H9 (cell line): ENCODE measurements at regions not wholly inside any gene's neighbourhood (a gene's known extent, or its start where the extent isn't known, plus 50 kb on each side); places are given as distances from the start of the nearest gene placed in this dataset.
A peak's percentile ranks its signal among the peaks of the same experiment; 100 is the strongest.

Experiments
- DNase-seq: peaks from one replicate; pipeline ENCODE4 v3.0.0-alpha.2; 2017
- H2AFZ ChIP-seq: one replicate; pipeline ENCODE4 v1.6.1; 2013; ENCODE audit warnings: mild to moderate bottlenecking, low read length, control low read depth, moderate library complexity
- H2AK5ac ChIP-seq: 2 replicates; pipeline ENCODE4 v1.6.1; 2013; ENCODE audit warnings: low read length, control low read depth, mixed read lengths; ENCODE audit not compliant: insufficient read length
- H2BK120ac ChIP-seq: one replicate; pipeline ENCODE4 v1.6.1; 2013; ENCODE audit warnings: low read depth, mild to moderate bottlenecking, low read length, control low read depth, inconsistent platforms; ENCODE audit not compliant: poor library complexity, severe bottlenecking
- H2BK12ac ChIP-seq: 2 replicates; pipeline ENCODE4 v1.6.1; 2013; ENCODE audit warnings: low read length, control low read depth, mixed read lengths, low read depth; ENCODE audit not compliant: insufficient read length
- H2BK15ac ChIP-seq: 2 replicates; pipeline ENCODE4 v1.6.1; 2013; ENCODE audit warnings: low read depth, low read length, control low read depth
- H2BK20ac ChIP-seq: one replicate; pipeline ENCODE4 v1.6.1; 2013; ENCODE audit warnings: low read depth, mild to moderate bottlenecking, low read length, control low read depth, inconsistent platforms; ENCODE audit not compliant: poor library complexity, severe bottlenecking
- H2BK5ac ChIP-seq: 2 replicates; pipeline ENCODE4 v1.6.1; 2013; ENCODE audit warnings: low read length, control low read depth, mixed read lengths; ENCODE audit not compliant: insufficient read length
- H3K14ac ChIP-seq: 2 replicates; pipeline ENCODE4 v1.6.1; 2013; ENCODE audit warnings: low read length, control low read depth; ENCODE audit not compliant: insufficient read depth
- H3K18ac ChIP-seq: 2 replicates; pipeline ENCODE4 v1.6.1; 2013; ENCODE audit warnings: low read depth, mild to moderate bottlenecking, mixed read lengths, low read length, control low read depth; ENCODE audit not compliant: insufficient read length
- H3K23ac ChIP-seq: 2 replicates; pipeline ENCODE4 v1.6.1; 2013; ENCODE audit warnings: low read length, control low read depth, mixed read lengths, low read depth; ENCODE audit not compliant: insufficient read length
- H3K23me2 ChIP-seq: 2 replicates; pipeline ENCODE4 v1.6.1; 2013; ENCODE audit warnings: low read depth, mild to moderate bottlenecking, mixed read lengths, low read length, control low read depth; ENCODE audit not compliant: insufficient read length, poor library complexity, severe bottlenecking
- H3K27ac ChIP-seq: 2 replicates; pipeline ENCODE4 v1.5.1; 2013; ENCODE audit warnings: low read length, control low read depth, mixed read lengths, low read depth; ENCODE audit not compliant: insufficient read length
- H3K27me3 ChIP-seq: 2 replicates; pipeline ENCODE4 v1.6.1; 2013; ENCODE audit warnings: low read length, control low read depth, inconsistent platforms; ENCODE audit not compliant: insufficient read depth
- H3K4ac ChIP-seq: 2 replicates; pipeline ENCODE4 v1.6.1; 2013; ENCODE audit warnings: low read depth, mild to moderate bottlenecking, control low read depth, inconsistent platforms, low read length, moderate library complexity
- H3K4me1 ChIP-seq: 2 replicates; pipeline ENCODE4 v1.6.1; 2013; ENCODE audit warnings: low read length, control low read depth, inconsistent platforms; ENCODE audit not compliant: insufficient read depth
- H3K4me2 ChIP-seq: 2 replicates; pipeline ENCODE4 v1.6.1; 2013; ENCODE audit warnings: low read length, control low read depth, mixed read lengths; ENCODE audit not compliant: insufficient read length, insufficient read depth
- H3K56ac ChIP-seq: 2 replicates; pipeline ENCODE4 v1.6.1; 2013; ENCODE audit warnings: low read depth, mild to moderate bottlenecking, mixed read lengths, low read length, control low read depth; ENCODE audit not compliant: insufficient read length
- H3K79me1 ChIP-seq: 2 replicates; pipeline ENCODE4 v1.6.1; 2013; ENCODE audit warnings: low read depth, mild to moderate bottlenecking, moderate library complexity, low read length, control low read depth, inconsistent platforms; ENCODE audit not compliant: insufficient read depth, poor library complexity, severe bottlenecking
- H3K79me2 ChIP-seq: 2 replicates; pipeline ENCODE4 v1.6.1; 2013; ENCODE audit warnings: low read length, control low read depth, inconsistent platforms; ENCODE audit not compliant: insufficient read depth
- H3K9ac ChIP-seq: 2 replicates; pipeline ENCODE4 v1.6.1; 2013; ENCODE audit warnings: low read length, control low read depth, mixed read lengths; ENCODE audit not compliant: insufficient read length; ENCODE audit errors: extremely low read depth
- H3K9me3 ChIP-seq: one replicate; pipeline ENCODE4 v1.6.1; 2013; ENCODE audit warnings: low read depth, low read length, inconsistent platforms; ENCODE audit not compliant: control insufficient read depth
- H3T11ph ChIP-seq: one replicate; pipeline ENCODE4 v1.6.1; 2013; ENCODE audit warnings: mild to moderate bottlenecking, low read length, control low read depth, inconsistent platforms
- H4K20me1 ChIP-seq: one replicate; pipeline ENCODE4 v1.6.1; 2013; ENCODE audit not compliant: control insufficient read depth, insufficient read length, insufficient read depth
- H4K5ac ChIP-seq: 2 replicates; pipeline ENCODE4 v1.6.1; 2013; ENCODE audit warnings: low read depth, mild to moderate bottlenecking, mixed read lengths, low read length, control low read depth; ENCODE audit not compliant: insufficient read length
- H4K8ac ChIP-seq: replicated peaks from 2 replicates; pipeline ENCODE4 v1.6.1; 2013; ENCODE audit warnings: low read length, control low read depth, mixed read lengths, low read depth; ENCODE audit not compliant: insufficient read length
- H4K91ac ChIP-seq: 2 replicates; pipeline ENCODE4 v1.6.1; 2013; ENCODE audit warnings: low read depth, mild to moderate bottlenecking, moderate library complexity, mixed read lengths, low read length, control low read depth; ENCODE audit not compliant: insufficient read length
- H3K27ac Mint-ChIP-seq, 3 experiments: 2 replicates in 2 of 3; 3 replicates in 1 of 3; pipeline ENCODE4 v1.8.0; 2020 to 2021; ENCODE audit warnings: mixed read lengths in 3 of 3, mild to moderate bottlenecking in 1 of 3, moderate library complexity in 1 of 3
- H3K27me3 Mint-ChIP-seq: 2 replicates; pipeline ENCODE4 v1.8.0; 2021; ENCODE audit warnings: low read depth, mild to moderate bottlenecking, moderate library complexity, mixed read lengths
- H3K36me3 Mint-ChIP-seq, 3 experiments: 2 replicates in 2 of 3; 3 replicates in 1 of 3; pipeline ENCODE4 v1.8.0; 2020 to 2021; ENCODE audit warnings: low read depth in 3 of 3, mixed read lengths in 3 of 3; ENCODE audit not compliant: insufficient read depth in 1 of 3
- H3K4me1 Mint-ChIP-seq, 2 experiments: 2 replicates each; pipeline ENCODE4 v1.8.0; 2020; ENCODE audit warnings: mixed read lengths in 2 of 2
- H3K4me3 Mint-ChIP-seq, 2 experiments: 2 replicates in 1 of 2; 3 replicates in 1 of 2; pipeline ENCODE4 v1.8.0; 2020 to 2021; ENCODE audit warnings: mild to moderate bottlenecking in 2 of 2, mixed read lengths in 2 of 2, moderate library complexity in 1 of 2
- H3K9me3 Mint-ChIP-seq, 2 experiments: 2 replicates in 1 of 2; 3 replicates in 1 of 2; pipeline ENCODE4 v1.8.0; 2020; ENCODE audit warnings: mild to moderate bottlenecking in 2 of 2, mixed read lengths in 2 of 2, moderate library complexity in 1 of 2
- CTCF ChIP-seq: fragments of 200-600 bp; sonication (generic); conservative IDR thresholded peaks from 3 replicates; pipeline ENCODE4 v1.8.0; 2021; ENCODE audit warnings: antibody characterized with exemption, mild to moderate bottlenecking
- WGBS: extraction: QIAGEN DNeasy Blood & Tissue Kit; methylation state at CpG from one replicate; pipeline ENCODE4 v1.1.7; 2013; ENCODE audit warnings: missing lambda C conversion rate, low lambda C conversion rate, mixed read lengths; ENCODE audit not compliant: insufficient read length; ENCODE audit errors: extremely low coverage; 5-methylcytosine and 5-hydroxymethylcytosine counted together

- no peak overlapping the region for H2BK15ac ChIP-seq
- Mint-ChIP-seq H3K4me3 (no peak overlapping the region), H3K4me1 (peaks cover 23 to 24% of the 10 kb centered on the region in 2 experiments), H3K27me3 (peaks cover 3% of the 10 kb centered on the region; the same call in 1 of the 2 replicates), H3K9me3 (peaks cover 9 to 14% of the 10 kb centered on the region in 2 experiments; a peak in 4 of 5 replicates), H3K27ac (peak overlapping the region; percentile 65 to 86 (median 82); a peak in 5 of 7 replicates), H3K36me3 (peaks cover 7 to 11% (median 8%) of the 10 kb centered on the region in 3 experiments; a peak in 6 of 7 replicates)
- H4K8ac ChIP-seq = no peak overlapping the region
- H3K79me1 ChIP-seq = no peaks in the 10 kb centered on the region
- no peaks in the 10 kb centered on the region for H3K9me3 ChIP-seq
- no peaks in the 10 kb centered on the region for H3K23me2 ChIP-seq
- H3K23ac ChIP-seq = no peak overlapping the region
- H3K14ac ChIP-seq = no peak overlapping the region
- no peaks in the 10 kb centered on the region for H4K20me1 ChIP-seq
- no peaks in the 10 kb centered on the region for H3K79me2 ChIP-seq
- no peak overlapping the region for H4K5ac ChIP-seq
- no peak overlapping the region for H3T11ph ChIP-seq
- no peak overlapping the region for H2BK12ac ChIP-seq
- H2BK20ac ChIP-seq = no peak overlapping the region
- H2BK120ac ChIP-seq = no peak overlapping the region
- H4K91ac ChIP-seq = no peak overlapping the region
- no CpG with 5 or more reads among the region's 14 CpGs for WGBS
- H3K4me1 ChIP-seq = no peaks in the 10 kb centered on the region
- H2BK5ac ChIP-seq = no peak overlapping the region
- H3K4me2 ChIP-seq = no peak overlapping the region
- TF ChIP-seq CTCF = no peak
- H3K56ac ChIP-seq = no peak overlapping the region
- no peak overlapping the region for H3K27ac ChIP-seq
- H3K9ac ChIP-seq = no peak overlapping the region
- no peak overlapping the region for H3K4ac ChIP-seq
- no peak overlapping the region for H3K18ac ChIP-seq
- H2AK5ac ChIP-seq = no peak overlapping the region
- peak; percentile 52 for DNase-seq
- no peaks in the 10 kb centered on the region for H3K27me3 ChIP-seq
- H2AFZ ChIP-seq = no peak overlapping the region
Observed at GRCh38 chr1:8155528-8156186, 129.5 kb upstream of the ERRFI1 start.
